Mesendoderm (in vitro differentiated cells): ENCODE measurements at regions not wholly inside any gene's neighbourhood (a gene's known extent, or its start where the extent isn't known, plus 50 kb on each side); places are given as distances from the start of the nearest gene placed in this dataset.

Source experiments
- DNase-seq: peaks from one replicate; pipeline ENCODE4 v3.0.0; 2013
- H2AK5ac ChIP-seq: 2 replicates; pipeline ENCODE4 v1.6.1; 2013; ENCODE audit warnings: low read length, inconsistent platforms
- H2BK120ac ChIP-seq: 2 replicates; pipeline ENCODE4 v1.6.1; 2013; ENCODE audit warnings: low read depth, mild to moderate bottlenecking, low read length, moderate library complexity, mixed read lengths
- H2BK15ac ChIP-seq: replicated peaks from 2 replicates; pipeline ENCODE4 v1.6.1; 2013; ENCODE audit warnings: low read depth, mild to moderate bottlenecking, moderate library complexity
- H2BK5ac ChIP-seq: 2 replicates; pipeline ENCODE4 v1.6.1; 2013; ENCODE audit warnings: low read length, inconsistent platforms
- H3K18ac ChIP-seq: 2 replicates; pipeline ENCODE4 v1.6.1; 2013; ENCODE audit warnings: mild to moderate bottlenecking, low read length, mixed read lengths
- H3K23ac ChIP-seq: one replicate; pipeline ENCODE4 v1.6.1; 2013; ENCODE audit warnings: low read length
- H3K27ac ChIP-seq: 2 replicates; pipeline ENCODE4 v1.5.1; 2013; ENCODE audit warnings: low read depth, mild to moderate bottlenecking, inconsistent platforms, low read length, moderate library complexity
- H3K27me3 ChIP-seq: 2 replicates; pipeline ENCODE4 v1.6.1; 2013; ENCODE audit warnings: low read length, control low read depth, mild to moderate bottlenecking, inconsistent platforms; ENCODE audit not compliant: insufficient read depth, poor library complexity
- H3K36me3 ChIP-seq: 2 replicates; pipeline ENCODE4 v1.6.1; 2013; ENCODE audit warnings: low read length, inconsistent platforms; ENCODE audit not compliant: control insufficient read depth, insufficient read depth
- H3K4ac ChIP-seq: one replicate; pipeline ENCODE4 v1.6.1; 2013; ENCODE audit warnings: low read depth, mild to moderate bottlenecking, low read length, moderate library complexity
- H3K4me1 ChIP-seq: 2 replicates; pipeline ENCODE4 v1.6.1; 2013; ENCODE audit warnings: low read depth, low read length, inconsistent platforms; ENCODE audit not compliant: control insufficient read depth
- H3K4me2 ChIP-seq: 2 replicates; pipeline ENCODE4 v1.6.1; 2013; ENCODE audit warnings: low read length
- H3K4me3 ChIP-seq: 2 replicates; pipeline ENCODE4 v1.5.1; 2013; ENCODE audit warnings: mild to moderate bottlenecking, low read length
- H3K56ac ChIP-seq: one replicate; pipeline ENCODE4 v1.6.1; 2013; ENCODE audit warnings: low read length
- H3K79me1 ChIP-seq: 2 replicates; pipeline ENCODE4 v1.6.1; 2013; ENCODE audit warnings: low read length, inconsistent platforms
- H3K79me2 ChIP-seq: 2 replicates; pipeline ENCODE4 v1.6.1; 2013; ENCODE audit warnings: mild to moderate bottlenecking, low read length; ENCODE audit not compliant: control insufficient read depth, insufficient read depth
- H3K9ac ChIP-seq: 2 replicates; pipeline ENCODE4 v1.6.1; 2013; ENCODE audit warnings: low read length, inconsistent platforms
- H4K5ac ChIP-seq: one replicate; pipeline ENCODE4 v1.6.1; 2013; ENCODE audit warnings: low read length
- H4K8ac ChIP-seq: one replicate; pipeline ENCODE4 v1.6.1; 2013; ENCODE audit warnings: low read depth, mild to moderate bottlenecking, control low read depth, low read length, moderate library complexity
- WGBS: extraction: QIAGEN DNeasy Blood & Tissue Kit; methylation state at CpG from one replicate; pipeline ENCODE4 v1.1.7; 2013; ENCODE audit warnings: low lambda C conversion rate, missing lambda C conversion rate; ENCODE audit not compliant: insufficient coverage; ENCODE audit errors: extremely low coverage; 5-methylcytosine and 5-hydroxymethylcytosine counted together

GRCh38 chr1:168792142-168792541 lies 63.1 kb upstream of the DPT start:
- Histone ChIP-seq H3K79me2 (no peaks in the 10 kb centered on the region), H3K4me3 (no peak overlapping the region), H3K4me1 (peaks cover 1% of the 10 kb centered on the region), H2AK5ac (no peak overlapping the region), H3K79me1 (no peaks in the 10 kb centered on the region), H2BK5ac (no peak overlapping the region), H4K8ac (no peak overlapping the region), H3K23ac (no peak overlapping the region), H3K9ac (no peak overlapping the region), H3K18ac (no peak overlapping the region), H3K27me3 (no peaks in the 10 kb centered on the region), H3K4me2 (no peak overlapping the region), H3K56ac (no peak overlapping the region), H2BK120ac (no peak overlapping the region), H2BK15ac (no peak overlapping the region), H4K5ac (no peak overlapping the region), H3K36me3 (no peaks in the 10 kb centered on the region), H3K27ac (no peak overlapping the region), H3K4ac (no peak overlapping the region)
- DNase-seq: no peak
- no CpG with 5 or more reads among the region's 3 CpGs for WGBS

GRCh38 chr1:168792592-168793125 lies 63.7 kb upstream of the DPT start:
- Histone ChIP-seq H3K27me3 (no peaks in the 10 kb centered on the region), H3K9ac (no peak overlapping the region), H3K4me3 (no peak overlapping the region), H2BK5ac (no peak overlapping the region), H3K56ac (no peak overlapping the region), H4K8ac (no peak overlapping the region), H3K4me2 (no peak overlapping the region), H2BK15ac (no peak overlapping the region), H3K36me3 (no peaks in the 10 kb centered on the region), H3K27ac (no peak overlapping the region), H3K18ac (no peak overlapping the region), H2AK5ac (no peak overlapping the region), H3K79me2 (no peaks in the 10 kb centered on the region), H3K23ac (no peak overlapping the region), H3K4me1 (peaks cover 1% of the 10 kb centered on the region), H3K79me1 (no peaks in the 10 kb centered on the region), H4K5ac (no peak overlapping the region), H3K4ac (no peak overlapping the region), H2BK120ac (no peak overlapping the region)
- DNase-seq: no peak
- WGBS: no CpG with 5 or more reads among the region's 2 CpGs

DNA sequence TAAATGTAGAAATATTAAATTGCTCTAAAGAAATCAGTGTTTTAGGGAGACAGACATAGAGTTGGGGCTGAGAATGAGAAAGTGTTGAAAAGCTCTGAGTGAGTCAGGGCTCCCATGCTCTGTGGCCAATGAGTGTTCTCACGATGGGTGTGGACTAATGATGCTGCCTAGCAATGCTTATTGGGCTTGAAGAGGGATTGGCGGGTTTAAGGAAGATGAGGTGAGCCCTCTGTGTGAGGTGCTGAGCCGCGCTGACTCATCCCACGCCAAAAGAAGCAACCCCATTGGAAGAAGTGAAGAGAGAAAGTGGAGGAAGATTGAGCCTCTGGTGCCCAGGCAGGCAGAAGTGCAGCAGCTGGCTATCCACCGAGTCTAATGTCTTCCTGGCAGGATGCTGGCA lies 65.1 kb upstream of the DPT start:
- no peak overlapping the region for H4K5ac ChIP-seq
- no peak overlapping the region for H3K9ac ChIP-seq
- H4K8ac ChIP-seq: no peak overlapping the region
- no peak overlapping the region for H3K56ac ChIP-seq
- DNase-seq: peak; percentile 22
- no peaks in the 10 kb centered on the region for H3K79me1 ChIP-seq
- H3K27me3 ChIP-seq: no peaks in the 10 kb centered on the region
- no CpG with 5 or more reads among the region's 6 CpGs for WGBS
- H3K4me1 ChIP-seq: peaks cover 1% of the 10 kb centered on the region
- H3K4me2 ChIP-seq: no peak overlapping the region
- H3K23ac ChIP-seq: no peak overlapping the region
- H2BK120ac ChIP-seq: no peak overlapping the region
- H2BK5ac ChIP-seq: no peak overlapping the region
- H3K18ac ChIP-seq: no peak overlapping the region
- no peak overlapping the region for H2BK15ac ChIP-seq
- no peak overlapping the region for H3K4ac ChIP-seq
- no peak overlapping the region for H2AK5ac ChIP-seq
- no peaks in the 10 kb centered on the region for H3K36me3 ChIP-seq
- H3K79me2 ChIP-seq: no peaks in the 10 kb centered on the region
- H3K4me3 ChIP-seq: no peak overlapping the region
- no peak overlapping the region for H3K27ac ChIP-seq

- Histone ChIP-seq H3K23ac (no peak overlapping the region), H3K4me1 (peaks cover 4% of the 10 kb centered on the region), H4K8ac (no peak overlapping the region), H3K18ac (no peak overlapping the region), H3K36me3 (no peaks in the 10 kb centered on the region), H3K4me3 (no peak overlapping the region), H4K5ac (no peak overlapping the region), H3K4me2 (no peak overlapping the region), H2BK15ac (no peak overlapping the region), H3K79me1 (no peaks in the 10 kb centered on the region), H3K79me2 (no peaks in the 10 kb centered on the region), H2BK5ac (no peak overlapping the region), H2BK120ac (no peak overlapping the region), H3K9ac (no peak overlapping the region), H3K4ac (no peak overlapping the region), H3K27me3 (no peaks in the 10 kb centered on the region), H3K27ac (no peak overlapping the region), H2AK5ac (no peak overlapping the region), H3K56ac (no peak overlapping the region)
- WGBS: no CpG with 5 or more reads among the region's 3 CpGs
- no peak for DNase-seq
Measured at GRCh38 chr1:168795681-168796080, 66.7 kb upstream of the DPT start.

DNA sequence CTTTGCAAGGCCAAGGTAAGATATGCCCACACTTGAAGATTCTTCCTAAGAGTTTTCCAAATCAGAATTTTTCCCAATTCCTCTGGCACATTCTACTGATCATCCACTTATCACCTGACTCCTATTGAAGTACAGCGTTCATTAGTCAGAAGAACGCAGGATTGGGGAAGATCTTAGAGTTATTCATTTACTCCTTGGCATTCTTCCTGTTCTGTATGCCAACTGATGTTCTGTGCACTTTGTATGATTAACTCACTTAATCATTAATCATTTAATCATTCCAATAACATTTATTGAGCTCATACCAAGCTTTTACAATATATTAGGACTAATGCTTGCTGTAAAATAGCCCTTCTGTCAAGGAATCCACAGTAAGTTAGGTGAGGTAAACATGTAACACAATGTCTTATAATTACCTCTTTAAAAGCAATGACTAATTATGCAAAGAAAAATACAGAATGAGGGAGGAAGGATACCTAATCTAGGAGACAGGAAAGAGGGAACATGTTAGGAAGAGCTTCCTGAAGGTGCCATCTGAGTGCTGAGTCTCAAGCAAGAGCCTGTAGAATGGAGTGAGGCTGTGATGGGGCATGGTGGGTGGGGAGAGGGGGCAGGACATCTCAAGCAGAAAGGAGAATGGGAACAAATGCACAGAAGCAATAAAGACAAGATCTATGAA lies 71.1 kb upstream of the DPT start:
- Histone ChIP-seq H3K36me3 (no peaks in the 10 kb centered on the region), H3K4ac (no peak overlapping the region), H3K79me2 (no peaks in the 10 kb centered on the region), H3K9ac (no peak overlapping the region), H3K4me2 (no peak overlapping the region), H3K56ac (no peak overlapping the region), H3K27me3 (no peaks in the 10 kb centered on the region), H4K5ac (no peak overlapping the region), H2BK15ac (no peak overlapping the region), H3K4me3 (no peak overlapping the region), H2AK5ac (no peak overlapping the region), H2BK5ac (no peak overlapping the region), H3K18ac (no peak overlapping the region), H3K23ac (no peak overlapping the region), H3K4me1 (peaks cover 5% of the 10 kb centered on the region), H3K27ac (no peak overlapping the region), H4K8ac (no peak overlapping the region), H2BK120ac (no peak overlapping the region), H3K79me1 (no peaks in the 10 kb centered on the region)
- no CpG with 5 or more reads among the region's 2 CpGs for WGBS
- no peak for DNase-seq
